Stimulated activated CD8-positive, alpha-beta memory T cell treated with anti-CD3 and anti-CD28 coated beads, Interleukin-15, amount 100 ng/mL, for 1 hour (primary cell): ENCODE measurements at regions not wholly inside any gene's neighbourhood (a gene's known extent, or its start where the extent isn't known, plus 50 kb on each side); places are given as distances from the start of the nearest gene placed in this dataset.

ENCODE experiments used
- DNase-seq: peaks from one replicate; pipeline ENCODE4 v3.0.0-alpha.2; 2020; ENCODE audit warnings: low read depth

DNA sequence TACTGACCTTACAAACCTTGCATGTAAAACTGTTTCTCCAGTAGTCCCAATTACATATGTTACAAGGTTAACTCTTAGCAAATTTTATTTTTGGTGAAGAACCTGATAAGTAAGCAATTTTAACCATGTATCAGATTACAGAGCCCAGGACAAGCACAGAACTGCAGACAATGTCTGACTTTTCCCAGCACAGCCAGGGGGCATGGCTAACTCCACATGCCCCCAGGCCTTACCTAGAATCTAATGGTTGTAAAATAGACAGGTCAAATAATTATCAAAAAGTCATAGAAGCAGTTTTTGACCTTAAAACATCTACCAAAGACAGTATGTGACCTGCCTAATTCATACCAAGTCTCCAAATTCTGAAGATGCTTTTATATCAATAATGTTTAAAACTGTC lies 364.1 kb downstream of the FOXO1 start:
- DNase-seq, result no peak

- no peak for DNase-seq
Observed at GRCh38 chr13:40304391-40304790, 362.1 kb downstream of the FOXO1 start.

GRCh38 chr13:40306817-40307216 lies 359.6 kb downstream of the FOXO1 start:
- DNase-seq, result no peak

- no peak for DNase-seq
Observed at GRCh38 chr13:40309881-40310280, 356.6 kb downstream of the FOXO1 start.

DNA sequence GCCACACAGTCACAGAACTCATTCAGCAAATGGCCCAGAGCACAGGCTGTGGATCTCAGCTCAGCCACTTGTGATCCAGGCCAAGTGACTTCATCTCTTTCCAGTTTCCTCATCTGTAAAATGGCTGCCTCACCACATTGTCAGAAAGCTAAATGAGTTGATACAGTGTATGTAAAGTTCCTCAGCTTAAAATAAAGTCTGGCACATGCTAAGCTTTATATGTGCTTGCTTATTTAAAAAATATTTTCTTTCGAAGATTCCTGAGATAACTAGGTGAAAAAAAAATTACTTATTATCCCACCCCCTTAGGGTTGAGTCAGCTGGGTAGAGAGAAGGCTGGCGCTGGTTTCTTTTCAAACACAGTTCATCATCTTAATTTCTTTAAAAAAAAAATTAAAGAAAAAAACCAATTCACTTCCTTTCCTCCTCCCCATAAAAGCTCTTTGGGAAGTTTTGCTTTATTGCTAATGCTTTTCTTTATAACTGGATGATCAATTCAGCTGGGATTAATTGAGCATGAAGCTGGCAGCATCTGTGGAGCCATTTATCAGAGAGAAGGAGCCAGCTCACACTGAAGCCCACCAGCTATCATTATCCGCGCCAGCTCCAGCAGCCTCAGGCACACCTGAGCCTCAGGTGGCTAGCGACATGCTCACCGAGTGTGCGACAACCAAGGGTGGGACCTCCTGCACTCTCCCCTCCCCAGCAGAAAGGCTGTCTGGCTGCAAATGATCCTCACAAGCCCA lies 354.9 kb downstream of the FOXO1 start:
- DNase-seq, result no peak

DNA sequence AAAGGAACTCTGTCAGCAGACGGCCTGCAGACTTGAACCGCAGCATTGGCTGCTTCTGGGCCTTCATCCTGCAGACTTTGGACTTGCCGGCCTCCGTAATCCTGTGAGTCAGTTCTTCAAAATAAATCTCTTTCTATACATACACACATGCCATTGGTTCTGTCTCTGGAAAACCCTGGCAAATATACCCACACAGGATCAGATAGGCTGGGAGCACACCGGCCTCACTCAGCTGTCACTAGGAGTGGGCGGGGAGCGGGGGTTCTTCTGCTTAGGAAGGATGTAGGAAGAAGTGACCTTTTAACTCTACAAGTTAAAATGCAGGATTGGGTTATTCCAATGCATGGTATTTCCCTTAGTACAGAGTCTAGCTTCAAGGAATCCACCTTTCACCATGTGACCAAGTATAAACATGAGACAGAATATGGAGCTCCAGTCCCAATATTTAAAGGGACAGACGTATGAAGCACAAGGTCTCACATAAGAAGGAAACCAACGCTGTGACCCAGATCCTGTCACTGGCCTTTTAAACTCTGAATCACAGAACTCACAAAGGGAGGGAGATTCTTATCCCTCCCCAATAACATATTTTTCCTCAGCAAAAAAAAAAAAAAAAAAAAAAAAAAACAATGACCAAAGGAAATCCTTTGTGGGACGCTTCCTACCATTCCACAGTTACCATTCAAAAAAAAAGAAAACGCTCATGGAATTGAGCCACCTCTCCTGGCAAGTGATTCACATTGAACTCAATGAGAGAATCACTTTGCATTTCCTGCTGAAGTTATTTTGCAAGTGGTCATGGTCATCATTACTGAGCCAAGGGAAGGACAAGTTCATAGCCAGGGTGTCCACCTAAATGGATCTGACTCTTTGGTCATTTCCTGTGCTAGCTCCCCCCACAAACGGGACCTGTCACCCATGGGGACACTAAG lies 352.9 kb downstream of the FOXO1 start:
- no peak for DNase-seq

DNA sequence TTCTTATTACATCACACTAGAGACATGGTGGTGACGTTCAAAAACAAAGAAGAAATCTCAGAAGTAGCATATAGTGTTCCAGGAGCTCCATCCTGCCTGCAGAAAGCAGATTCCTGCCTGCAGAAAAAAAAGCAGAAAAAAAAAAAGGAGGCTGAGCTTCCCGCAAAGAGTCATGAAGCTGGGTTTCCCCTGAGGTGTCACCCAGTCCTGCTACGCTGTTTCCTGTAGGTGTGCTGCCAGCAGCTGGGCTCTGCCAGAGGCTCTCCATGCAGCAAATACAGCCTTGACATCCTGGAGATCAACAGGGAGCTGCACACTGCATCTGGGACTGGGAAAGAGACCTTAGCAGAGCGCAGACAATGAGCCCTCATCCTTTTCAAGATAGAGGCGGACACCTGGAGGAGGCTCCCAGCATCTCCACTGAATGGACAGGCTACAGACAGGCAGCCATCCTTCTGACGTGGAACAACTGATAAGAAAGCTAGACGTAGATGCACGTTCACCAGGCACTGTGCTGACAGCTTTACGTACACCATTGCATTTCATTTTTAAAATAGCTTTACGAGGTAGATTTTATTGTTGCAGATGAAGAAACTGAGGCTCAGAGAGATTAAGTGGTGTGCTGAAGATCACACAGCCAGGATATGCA lies 350.9 kb downstream of the FOXO1 start:
- no peak for DNase-seq

GRCh38 chr13:40316301-40316700 lies 350.1 kb downstream of the FOXO1 start:
- DNase-seq, result no peak

DNA sequence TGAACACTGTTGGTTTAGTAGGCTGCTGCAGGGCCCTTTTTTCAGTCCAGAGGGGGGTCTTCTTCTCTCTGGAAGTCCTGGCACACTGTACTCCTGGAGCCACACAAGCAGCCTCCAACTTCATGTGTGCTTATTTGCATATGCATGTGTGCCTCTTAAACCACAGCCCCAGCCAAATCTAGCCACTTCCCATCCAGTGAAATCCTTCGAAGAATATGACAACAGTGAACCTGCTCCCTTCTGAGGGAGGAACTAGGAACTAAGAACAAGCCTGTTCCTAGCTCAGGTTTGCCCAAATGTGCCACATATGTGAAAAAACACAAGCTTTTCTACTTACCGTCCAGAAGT lies 348.5 kb downstream of the FOXO1 start:
- DNase-seq, result no peak

GRCh38 chr13:40318366-40318765 lies 348.1 kb downstream of the FOXO1 start:
- DNase-seq, result no peak

DNA sequence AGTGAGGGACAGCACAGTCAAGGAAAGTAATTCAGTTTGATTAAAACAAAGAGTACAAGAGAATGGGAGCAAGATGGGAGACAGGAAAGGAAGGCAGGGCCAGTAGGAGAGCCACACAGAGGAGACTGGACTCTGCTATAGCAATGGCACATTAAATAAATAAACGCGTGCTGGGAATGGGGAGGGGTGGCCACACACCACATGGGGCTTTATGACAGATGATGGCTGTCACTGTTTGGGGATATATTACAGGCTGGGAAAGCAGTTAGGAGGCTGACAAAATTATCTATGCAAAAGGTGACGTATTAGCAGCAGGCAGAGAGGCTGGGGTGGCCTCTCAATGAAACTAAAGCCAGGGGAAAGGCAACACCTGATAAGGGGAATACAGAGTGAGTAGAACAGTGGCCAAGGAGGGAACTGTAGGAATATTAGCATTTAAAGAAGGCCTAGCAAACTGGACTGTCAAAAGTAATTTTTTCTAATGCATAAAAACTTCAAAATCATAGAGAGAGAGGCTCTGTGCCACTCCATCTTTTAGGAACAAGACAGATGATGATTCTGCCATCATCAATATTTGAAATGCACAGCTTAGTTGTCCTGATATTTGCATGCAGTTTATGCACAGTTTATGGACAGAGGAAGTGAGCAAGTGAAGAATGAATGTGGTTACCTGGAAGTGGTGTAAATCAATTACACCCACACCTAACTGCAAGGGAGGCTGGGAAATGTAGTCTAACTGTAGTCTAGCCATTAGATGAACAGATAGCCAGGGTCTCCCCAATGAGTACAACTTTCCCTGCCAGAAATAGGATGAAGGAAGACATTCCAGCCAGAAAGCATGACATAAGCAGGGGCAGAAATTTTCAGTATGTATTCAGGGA lies 346.5 kb downstream of the FOXO1 start:
- DNase-seq, result no peak

- DNase-seq, result no peak
Observed at GRCh38 chr13:40328091-40328490, 338.4 kb downstream of the FOXO1 start.

- no peak for DNase-seq
Observed at GRCh38 chr13:40329781-40330485, 336.5 kb downstream of the FOXO1 start.

- no peak for DNase-seq
Observed at GRCh38 chr13:40330950-40331349, 335.5 kb downstream of the FOXO1 start.

DNA sequence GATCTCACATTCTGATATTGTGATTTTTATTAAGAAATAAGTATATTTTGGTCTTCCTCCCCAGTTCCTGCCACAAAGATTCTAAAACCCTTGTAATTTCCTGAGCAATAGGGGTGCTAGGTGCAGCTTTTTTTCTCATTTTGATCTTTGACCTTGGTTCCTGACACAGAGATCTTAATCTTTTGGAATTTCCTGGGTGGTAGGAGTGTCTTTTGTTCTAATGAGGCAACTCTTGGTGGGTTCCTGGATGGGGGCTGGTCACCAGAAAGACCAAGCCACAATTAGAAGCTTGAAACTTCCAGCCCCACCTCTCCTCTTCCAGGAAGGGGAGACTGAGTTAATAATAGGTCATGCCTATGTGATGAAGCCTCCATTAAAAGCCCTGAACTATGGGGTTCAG lies 334.6 kb downstream of the FOXO1 start:
- no peak for DNase-seq

GRCh38 chr13:40333226-40333625 lies 333.2 kb downstream of the FOXO1 start:
- DNase-seq, result no peak

GRCh38 chr13:40334031-40334430 lies 332.4 kb downstream of the FOXO1 start:
- no peak for DNase-seq

GRCh38 chr13:40334616-40335015 lies 331.8 kb downstream of the FOXO1 start:
- DNase-seq, result no peak

- no peak for DNase-seq
Observed at GRCh38 chr13:40336228-40337221, 329.9 kb downstream of the FOXO1 start.

DNA sequence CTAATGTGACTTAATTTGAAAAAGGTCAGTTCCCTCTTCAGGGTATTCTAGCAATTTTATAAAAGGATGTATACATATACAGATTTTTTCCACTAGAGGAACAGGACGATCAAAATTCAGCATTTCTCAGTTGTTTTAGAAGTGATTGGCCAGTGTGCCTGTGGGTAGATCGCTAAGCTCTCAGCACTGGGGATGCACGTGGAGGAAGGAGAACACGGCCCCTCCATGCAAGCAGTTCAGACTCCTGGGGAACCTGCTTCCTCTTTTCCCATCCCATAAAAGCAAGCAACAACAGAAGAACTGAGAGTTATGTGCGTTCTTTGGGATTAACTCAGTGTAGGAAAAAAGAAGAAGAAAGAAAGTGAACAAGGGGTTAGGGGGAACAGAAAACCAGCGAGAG lies 328.8 kb downstream of the FOXO1 start:
- DNase-seq, result no peak
